Body of pancreas (tissue), 4 donors: ENCODE measurements at regions not wholly inside any gene's neighbourhood (a gene's known extent, or its start where the extent isn't known, plus 50 kb on each side); places are given as distances from the start of the nearest gene placed in this dataset.
"Not testable (repeated sequence)": the region's sequence is repeated elsewhere in the genome, so short reads cannot be mapped to it uniquely, and the experiment has no call there.

Experiments used
- CTCF ChIP-seq, 7 experiments: fragments of 450-650 bp in 4 of 7; fragments of 200-600 bp in 3 of 7; sonication (generic) in 3 of 7; IDR thresholded peaks; one replicate each; pipeline ENCODE4 v1.5.1; 2016 to 2019; ENCODE audit warnings: antibody characterized with exemption in 7 of 7
- POLR2A ChIP-seq, 3 donors: fragments of 450-650 bp; IDR thresholded peaks; one replicate each; pipeline ENCODE4 v1.6.1; 2016; ENCODE audit warnings: antibody characterized with exemption in 3 of 3, mild to moderate bottlenecking in 2 of 3

- not testable (repeated sequence) for TF ChIP-seq CTCF, POLR2A (IDR thresholded peaks at IDR 0.05)
Observed at GRCh38 chr12:19775976-19776375, 336.7 kb downstream of the AEBP2 start.
